ENCODE measurements at regions not wholly inside any gene's neighbourhood (a gene's known extent, or its start where the extent isn't known, plus 50 kb on each side); places are given as distances from the start of the nearest gene placed in this dataset.

DNA sequence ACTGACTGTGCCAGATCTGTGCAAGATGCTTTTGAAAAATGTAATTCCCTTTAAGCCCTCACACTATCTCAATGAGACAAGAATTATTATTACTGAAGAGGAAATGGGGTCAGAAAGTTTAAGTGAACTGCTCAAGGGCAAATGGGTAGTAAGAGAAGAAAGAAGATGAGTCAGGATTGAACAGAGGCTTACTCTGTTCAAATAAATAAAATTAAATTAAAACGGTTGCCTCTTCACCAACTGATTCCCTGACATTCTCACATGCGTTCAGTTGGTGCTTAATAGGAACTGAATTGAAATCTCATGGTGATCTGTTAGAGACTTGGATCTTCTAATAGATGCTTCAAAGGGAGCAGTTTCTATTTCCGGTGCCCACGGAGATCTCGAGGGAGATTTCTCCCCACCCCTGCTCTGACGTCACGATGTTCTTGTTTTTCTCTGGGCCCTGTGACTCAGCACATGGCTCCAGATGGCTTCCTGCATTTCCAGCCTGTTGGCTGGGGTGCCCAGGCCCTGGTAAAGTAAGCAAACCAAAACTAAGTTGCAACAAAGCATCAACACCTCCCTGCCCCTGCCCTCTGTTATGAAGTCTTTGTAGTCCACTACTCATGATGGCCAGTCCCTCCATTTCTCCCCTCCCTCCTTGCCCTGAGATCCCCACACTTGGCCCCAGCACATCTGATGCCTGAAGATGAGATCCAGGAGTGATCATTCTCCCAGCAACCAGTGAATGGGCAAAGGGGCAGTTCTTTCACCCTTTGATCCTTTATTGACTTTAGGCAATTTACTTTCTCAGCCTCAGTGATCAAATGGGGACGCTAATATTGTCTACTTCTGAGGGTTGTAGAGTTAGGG, 106.1 kb upstream of the CPEB4 start:
- DNase-seq (ENCODE audit: low read depth in 2 of 2): peak; percentile 27 to 46

DNA sequence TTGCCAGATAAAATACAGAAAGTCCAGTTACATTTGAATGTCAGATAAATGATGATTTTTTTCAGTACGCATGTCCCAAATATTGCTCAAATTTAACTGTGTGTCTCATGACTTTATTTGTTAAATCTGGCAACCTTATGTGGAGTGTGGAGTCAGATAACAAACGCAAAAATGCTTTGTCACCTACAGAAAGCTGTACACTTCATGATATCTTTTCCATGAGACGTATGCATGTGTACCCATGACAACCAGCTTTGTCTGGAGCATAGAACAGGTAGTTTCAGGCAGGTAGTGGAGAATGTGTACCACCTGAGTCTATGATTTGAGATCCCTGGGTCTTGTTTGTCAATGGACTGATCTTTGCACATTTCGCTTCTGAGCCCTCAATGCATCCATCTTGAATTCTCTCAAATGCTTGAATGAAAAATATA, 105.5 kb upstream of the CPEB4 start:
- no peak for DNase-seq (ENCODE audit: low read depth in 2 of 2)

- no peak for DNase-seq (ENCODE audit: low read depth in 2 of 2)
These were observed 104.8 kb upstream of the CPEB4 start for GRCh38 chr5:173783371-173783770.

DNA sequence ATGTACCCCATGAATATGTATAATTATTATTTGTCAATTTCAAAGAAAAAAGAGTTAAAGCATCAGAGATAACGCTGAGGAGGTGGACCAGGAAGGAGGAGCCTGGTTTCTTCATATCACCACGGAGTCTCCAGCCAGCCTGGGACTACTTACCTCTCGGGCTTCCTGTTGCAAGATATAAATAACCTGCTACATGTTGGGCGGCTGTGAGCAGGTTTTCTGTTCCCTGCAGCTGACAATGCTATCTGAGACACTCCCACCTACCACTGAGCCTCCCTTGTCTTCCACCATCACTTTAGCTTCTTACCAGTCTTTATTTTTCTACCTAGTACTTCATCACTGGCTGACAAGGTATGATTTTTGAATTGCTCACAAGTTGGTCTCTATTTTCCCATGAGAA, 102.7 kb upstream of the CPEB4 start:
- no peak for DNase-seq (ENCODE audit: low read depth in 2 of 2)

GRCh38 chr5:173785866-173786265, 102.3 kb upstream of the CPEB4 start:
- no peak for DNase-seq (ENCODE audit: low read depth in 2 of 2)

DNA sequence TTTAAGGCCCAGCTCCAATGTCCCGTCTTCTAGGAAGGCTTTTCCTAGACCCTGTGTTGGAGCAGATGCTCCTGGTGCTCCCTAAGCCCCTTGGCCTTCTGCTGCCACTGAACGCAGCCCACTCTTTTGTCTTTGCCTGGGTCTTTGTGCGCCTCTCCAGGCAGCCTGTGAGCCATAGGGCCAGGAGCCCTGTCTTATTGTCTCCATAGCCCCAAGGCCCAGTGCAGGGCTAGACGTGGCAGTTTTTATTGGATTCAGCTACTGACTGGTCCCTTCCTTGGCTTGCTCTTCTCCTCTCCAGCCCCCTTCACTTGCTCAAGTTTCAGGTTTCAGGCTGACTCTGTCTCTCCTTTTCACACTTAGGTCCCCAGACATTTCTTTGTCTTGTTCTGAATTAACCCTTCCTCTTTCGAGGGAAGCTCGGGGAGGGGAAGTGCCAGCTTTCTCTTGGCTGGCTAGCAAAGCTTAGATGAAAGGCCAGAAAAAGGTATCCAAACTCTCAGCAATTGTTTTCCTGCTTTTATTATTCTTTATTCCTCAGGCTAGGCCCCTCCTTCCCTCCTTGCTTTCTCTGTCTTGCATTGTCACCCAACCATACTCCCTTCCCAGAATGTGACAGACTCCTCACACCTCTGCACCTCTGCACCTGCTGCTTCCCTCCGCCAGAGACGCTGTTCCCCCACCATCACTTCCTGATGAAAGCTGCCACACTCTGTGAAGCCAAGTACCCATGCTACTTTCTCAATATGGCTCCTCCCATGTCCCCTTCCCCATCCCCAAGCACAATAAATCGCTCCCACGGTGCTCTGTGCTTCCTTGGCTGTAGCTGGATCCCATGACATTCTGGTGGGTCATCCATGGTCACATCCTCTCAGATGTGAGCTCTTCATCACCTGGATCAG, 101.6 kb upstream of the CPEB4 start:
- DNase-seq (ENCODE audit: low read depth in 2 of 2): no peak

DNA sequence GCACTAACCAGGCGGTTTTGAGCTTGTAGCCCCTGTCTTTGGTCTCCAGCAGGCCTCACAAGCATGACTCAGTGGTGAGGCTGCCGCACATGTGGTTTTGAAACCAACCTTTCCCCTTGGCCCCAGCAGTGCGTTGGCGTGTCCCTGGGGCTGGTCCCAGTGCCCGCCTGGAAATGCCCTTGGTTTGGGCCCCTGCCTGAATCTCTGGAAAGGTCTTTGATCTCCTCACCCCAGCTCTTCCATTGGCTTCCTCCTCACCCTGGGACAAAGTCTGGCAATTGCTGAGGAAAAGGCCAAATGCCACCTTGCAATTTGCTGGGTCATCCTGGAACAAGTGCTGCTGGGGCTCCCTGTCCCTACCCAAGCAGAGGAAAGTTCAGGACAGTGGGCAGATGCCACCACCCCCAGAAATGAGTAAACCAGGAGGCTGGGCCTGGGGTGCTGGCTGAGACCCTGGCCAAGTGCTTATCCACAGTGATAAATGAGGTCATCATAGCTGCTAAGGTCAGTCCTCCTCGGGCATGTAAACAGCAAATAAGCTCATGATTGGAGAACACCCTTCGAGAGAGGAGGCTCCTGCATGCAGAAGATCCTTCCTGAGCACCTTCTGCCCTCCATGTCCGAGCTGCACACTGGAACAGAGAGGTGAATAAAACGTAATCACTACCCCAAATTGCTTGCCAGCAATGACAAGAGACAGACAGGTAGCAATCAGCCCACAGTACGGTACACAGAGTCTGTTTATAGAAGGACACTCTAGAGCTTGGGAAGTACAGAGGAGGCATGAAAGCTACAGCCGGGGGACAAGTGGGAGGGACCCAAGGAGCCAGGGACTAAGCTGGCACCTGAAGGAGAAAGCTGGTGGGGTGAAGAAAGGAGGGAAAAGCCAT, 98.9 kb upstream of the CPEB4 start:
- peak in 1 of 2 donors; percentile 10 for DNase-seq (ENCODE audit: low read depth in 2 of 2)

- no peak for DNase-seq (ENCODE audit: low read depth in 2 of 2)
These were observed 97.9 kb upstream of the CPEB4 start for GRCh38 chr5:173790177-173790719.

DNA sequence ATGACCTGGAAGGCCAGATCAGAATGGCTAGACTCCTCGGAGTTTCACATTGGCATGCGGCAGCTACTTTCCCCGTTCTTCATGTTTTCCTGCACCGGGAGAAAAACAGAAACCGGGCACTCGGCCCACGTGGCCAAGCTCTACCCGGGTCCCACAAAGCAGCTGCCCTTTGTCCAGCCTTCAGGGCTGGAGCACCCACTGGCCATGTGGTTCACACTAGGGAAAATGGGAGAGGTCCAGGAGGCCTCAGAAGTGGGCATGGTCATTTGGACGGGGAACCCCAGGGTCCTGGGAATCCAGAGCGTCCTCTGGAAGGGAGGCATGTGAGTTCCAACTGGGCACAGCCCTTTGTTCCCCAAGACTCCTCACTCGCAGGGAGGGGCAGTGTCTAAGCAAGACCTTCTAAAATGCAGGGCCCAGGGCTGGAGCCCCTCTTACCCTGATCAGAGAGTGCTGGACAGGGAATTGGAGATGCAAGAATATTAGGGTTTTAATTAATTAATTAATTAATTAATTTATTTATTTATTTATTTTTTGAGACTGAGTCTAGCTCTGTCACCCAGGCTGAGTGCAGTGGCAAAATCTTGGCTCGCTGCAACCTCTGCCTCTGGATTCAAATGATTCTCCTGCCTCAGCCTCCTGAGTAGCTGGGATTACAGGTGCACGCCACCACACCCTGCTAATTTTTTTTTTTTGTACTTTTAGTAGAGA, 97.2 kb upstream of the CPEB4 start:
- no peak for DNase-seq (ENCODE audit: low read depth in 2 of 2)

DNA sequence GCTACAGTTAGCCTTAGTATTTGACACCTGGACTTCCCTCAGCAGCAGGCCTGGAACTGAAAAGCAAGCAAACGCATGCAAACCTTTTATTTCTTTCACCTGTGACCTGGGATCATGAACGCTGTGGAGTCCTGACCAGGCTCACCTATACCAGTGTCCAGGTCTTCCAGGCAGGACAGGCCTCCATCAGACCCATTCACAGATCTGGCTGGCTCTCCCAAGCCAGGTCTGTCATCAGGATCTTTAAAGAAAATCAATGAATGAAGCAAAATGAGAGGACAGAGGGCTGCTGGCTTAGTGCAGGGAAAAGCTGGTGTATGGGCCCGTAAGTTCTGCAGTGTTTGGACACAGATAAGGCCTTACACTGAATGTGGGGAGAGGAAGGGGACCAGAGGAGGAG, 96.3 kb upstream of the CPEB4 start:
- no peak for DNase-seq (ENCODE audit: low read depth in 2 of 2)

DNA sequence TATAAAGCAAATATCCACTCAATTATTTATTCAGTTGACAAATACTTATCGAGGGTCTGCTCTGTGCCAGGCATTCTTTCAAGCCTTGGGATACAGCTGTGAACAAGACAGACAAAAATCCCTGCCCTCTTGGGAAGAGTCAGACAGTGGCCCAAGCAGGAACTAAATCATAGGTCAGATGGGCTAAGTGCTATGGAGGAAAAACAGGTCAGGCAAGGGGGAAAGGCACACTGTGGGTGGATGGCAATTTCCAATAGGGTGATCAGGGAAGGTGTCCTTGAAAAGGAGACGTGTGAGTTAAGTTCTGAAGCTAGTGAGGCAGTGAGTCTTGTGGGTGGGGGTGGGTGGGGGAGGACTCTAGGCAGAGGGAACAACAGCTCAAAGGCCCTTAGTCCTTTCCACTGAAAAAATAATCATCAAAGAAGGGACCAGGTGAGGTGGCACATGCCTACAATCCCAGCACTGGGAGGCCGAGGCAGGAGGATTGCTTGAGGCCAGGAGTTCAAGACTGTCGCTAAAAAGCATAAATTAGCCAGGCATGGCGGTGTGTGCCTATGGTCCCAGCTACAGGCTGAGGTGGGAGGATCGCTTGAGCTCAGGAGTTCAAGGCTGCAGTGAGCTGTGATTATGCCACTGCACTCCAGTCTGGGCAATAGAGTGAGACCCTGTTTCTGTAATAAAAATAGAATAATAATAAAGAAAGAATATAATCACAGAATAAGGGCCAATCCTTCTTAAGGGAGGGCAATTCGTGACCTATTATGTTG, 95.2 kb upstream of the CPEB4 start:
- no peak for DNase-seq (ENCODE audit: low read depth in 2 of 2)

- no peak for DNase-seq (ENCODE audit: low read depth in 2 of 2)
These were observed 94.3 kb upstream of the CPEB4 start for GRCh38 chr5:173793648-173794548.

DNA sequence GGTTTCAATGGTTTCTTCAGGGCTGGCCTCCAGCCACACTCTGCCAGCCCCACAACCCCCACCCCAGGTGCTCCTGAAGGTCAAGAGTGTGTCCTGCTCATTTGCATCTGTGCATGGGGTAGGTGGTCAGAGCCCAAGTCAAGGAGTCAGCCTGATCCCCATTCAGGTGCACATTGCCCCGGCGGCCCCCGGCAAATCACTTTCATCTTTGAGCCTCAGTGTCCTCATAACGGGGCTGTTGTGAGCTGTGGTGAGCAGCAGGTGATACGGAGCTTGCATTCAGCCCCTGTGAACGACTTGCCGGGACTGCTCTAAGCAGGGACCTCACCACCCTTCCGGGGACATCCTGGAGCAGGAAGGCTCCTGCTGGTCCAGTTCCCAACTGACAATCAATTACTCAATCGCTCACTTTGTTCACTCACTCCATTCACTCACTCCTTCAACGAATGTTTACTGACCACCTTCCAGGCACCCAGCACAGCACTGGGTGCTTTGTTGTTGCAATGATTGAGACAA, 93.2 kb upstream of the CPEB4 start:
- no peak for DNase-seq (ENCODE audit: low read depth in 2 of 2)

GRCh38 chr5:173795601-173796000, 92.5 kb upstream of the CPEB4 start:
- DNase-seq (ENCODE audit: low read depth in 2 of 2): no peak

DNA sequence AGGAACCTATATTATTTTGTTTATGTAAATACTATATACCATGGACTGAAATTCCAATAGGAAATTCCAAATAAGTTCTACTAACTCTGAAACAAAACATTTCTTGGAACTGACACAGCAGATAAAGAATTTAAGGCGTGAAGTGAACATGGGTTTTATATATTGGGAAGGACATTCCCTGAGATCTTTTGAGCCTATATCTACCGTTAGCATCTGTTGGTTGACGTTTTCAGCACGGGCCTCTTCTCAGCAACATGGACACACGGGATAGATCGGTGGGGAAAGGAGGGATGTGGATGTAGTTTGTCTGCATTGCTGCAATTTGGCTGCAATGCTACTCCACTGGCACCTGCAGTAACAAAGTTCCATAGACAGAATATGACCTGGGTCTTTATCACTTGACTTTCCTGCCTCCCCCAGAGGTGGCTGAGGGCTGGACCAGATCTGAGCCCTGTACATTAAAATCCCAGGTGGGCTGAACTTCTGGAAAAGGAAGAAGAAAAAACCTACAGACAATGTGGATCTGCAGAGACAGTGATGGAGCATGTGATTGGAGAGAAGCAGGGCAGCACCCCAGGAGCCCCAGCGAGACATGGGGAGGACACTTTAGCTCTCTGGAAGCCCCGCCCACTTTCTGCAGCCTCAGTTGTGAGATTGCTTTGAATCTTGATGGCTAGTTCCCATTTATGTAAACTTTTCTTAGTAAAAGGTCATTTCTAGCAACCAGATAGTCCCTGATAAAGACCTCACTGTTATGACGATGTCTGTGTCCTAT, 91.2 kb upstream of the CPEB4 start:
- DNase-seq (ENCODE audit: low read depth in 2 of 2): no peak

DNA sequence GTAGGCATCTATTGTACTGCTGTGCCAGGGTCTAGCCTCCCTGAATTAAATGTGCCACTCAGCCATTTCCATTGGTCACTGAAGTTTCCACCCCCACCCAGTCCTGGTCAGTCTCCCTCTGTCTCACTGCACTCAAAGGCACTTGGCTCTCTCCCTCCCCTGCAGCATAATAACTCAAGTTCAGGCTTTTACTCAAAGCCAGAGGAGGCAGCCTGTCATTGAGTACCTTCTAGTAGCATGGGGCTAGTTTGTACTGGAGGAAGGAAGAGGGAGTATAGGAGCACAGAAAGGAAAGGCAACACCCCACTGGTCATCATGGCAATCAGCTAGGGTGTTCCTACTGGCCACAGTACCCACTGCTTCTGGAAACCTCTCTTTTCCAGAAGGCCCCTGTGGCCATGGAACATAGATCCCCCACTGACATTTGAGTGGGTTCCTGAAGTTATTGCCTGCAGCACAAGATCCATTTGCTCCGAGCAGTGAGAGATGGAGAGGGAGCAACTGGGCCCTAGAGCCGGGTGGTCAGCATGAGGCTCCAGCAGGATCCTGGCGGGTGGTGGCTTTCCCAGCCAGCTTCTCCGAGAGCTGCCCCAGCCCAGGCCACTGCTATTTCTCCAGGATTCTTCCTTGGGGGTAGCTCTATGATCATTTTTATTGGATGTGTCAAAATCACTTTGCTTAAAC, 89.9 kb upstream of the CPEB4 start:
- DNase-seq (ENCODE audit: low read depth in 2 of 2): no peak

DNA sequence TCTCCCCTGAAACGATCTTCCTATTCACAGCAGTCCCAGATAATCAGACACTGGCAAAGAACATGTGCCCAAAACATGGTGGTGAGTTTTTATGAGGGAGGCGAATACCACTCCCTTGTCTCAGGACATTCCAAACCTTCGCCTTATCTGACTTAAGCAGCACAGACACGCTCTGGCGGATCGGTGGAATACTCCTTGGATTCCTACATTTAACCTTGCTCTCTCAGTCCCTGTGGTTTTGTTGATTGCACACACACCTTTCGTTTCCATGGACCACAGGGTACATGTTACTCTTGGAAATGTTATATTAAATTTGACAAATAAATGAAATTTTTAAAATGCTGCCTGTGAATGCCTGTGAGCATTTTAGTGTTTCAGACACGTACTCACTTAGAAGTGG, 87.8 kb upstream of the CPEB4 start:
- DNase-seq (ENCODE audit: low read depth in 2 of 2): no peak

Data from stimulated activated CD4-positive, alpha-beta T cell treated with anti-CD3 and anti-CD28 coated beads, Interleukin-4, amount 100 ng/mL, for 48 hours (primary cell).